GM23248 (cell line): ENCODE measurements at regions not wholly inside any gene's neighbourhood (a gene's known extent, or its start where the extent isn't known, plus 50 kb on each side); places are given as distances from the start of the nearest gene placed in this dataset.

Source experiments
- DNase-seq: peaks from one replicate; pipeline ENCODE4 v3.0.0-alpha.2; 2015
- H2AFZ ChIP-seq: fragments of 200-600 bp; sonication (generic); 2 replicates; pipeline ENCODE4 v1.6.1; 2016; ENCODE audit warnings: antibody characterized with exemption
- H3F3A ChIP-seq: fragments of 200-600 bp; sonication (generic); 2 replicates; pipeline ENCODE4 v1.6.1; 2016; ENCODE audit warnings: mild to moderate bottlenecking, antibody characterized with exemption, mixed run types; ENCODE audit not compliant: insufficient read depth
- H3K27ac ChIP-seq: fragments of 200-600 bp; sonication (generic); 2 replicates; pipeline ENCODE4 v1.5.1; 2016; ENCODE audit warnings: mild to moderate bottlenecking
- H3K27me3 ChIP-seq: fragments of 200-600 bp; sonication (generic); replicated peaks from 2 replicates; pipeline ENCODE4 v1.6.1; 2016; ENCODE audit warnings: mild to moderate bottlenecking; ENCODE audit not compliant: insufficient read depth
- H3K36me3 ChIP-seq: fragments of 200-600 bp; sonication (generic); 2 replicates; pipeline ENCODE4 v1.6.1; 2016; ENCODE audit warnings: low read depth, mild to moderate bottlenecking
- H3K4me1 ChIP-seq: fragments of 200-600 bp; sonication (generic); 2 replicates; pipeline ENCODE4 v1.6.1; 2016; ENCODE audit warnings: mild to moderate bottlenecking; ENCODE audit not compliant: insufficient read depth
- H3K4me2 ChIP-seq: fragments of 200-600 bp; sonication (generic); one replicate; pipeline ENCODE4 v1.6.1; 2016; ENCODE audit warnings: mild to moderate bottlenecking; ENCODE audit not compliant: unreplicated experiment
- H3K4me3 ChIP-seq: fragments of 200-600 bp; sonication (generic); 2 replicates; pipeline ENCODE4 v1.5.1; 2016; ENCODE audit warnings: mild to moderate bottlenecking
- H3K79me2 ChIP-seq: fragments of 200-600 bp; sonication (generic); 2 replicates; pipeline ENCODE4 v1.6.1; 2016; ENCODE audit warnings: mild to moderate bottlenecking; ENCODE audit not compliant: insufficient read depth
- H3K9ac ChIP-seq: fragments of 200-600 bp; sonication (generic); 2 replicates; pipeline ENCODE4 v1.6.1; 2016; ENCODE audit warnings: mild to moderate bottlenecking
- H3K9me2 ChIP-seq: fragments of 200-600 bp; sonication (generic); 2 replicates; pipeline ENCODE4 v1.6.1; 2016; ENCODE audit warnings: mixed run types, mild to moderate bottlenecking, moderate library complexity; ENCODE audit not compliant: insufficient read depth
- H3K9me3 ChIP-seq: fragments of 200-600 bp; sonication (generic); one replicate; pipeline ENCODE4 v1.6.1; 2017; ENCODE audit warnings: low read depth
- H4K20me1 ChIP-seq: fragments of 200-600 bp; sonication (generic); 2 replicates; pipeline ENCODE4 v1.6.0; 2016; ENCODE audit not compliant: insufficient read depth
- EZH2 ChIP-seq: fragments of 200-600 bp; sonication (generic); IDR thresholded peaks from 2 replicates; pipeline ENCODE4 v1.6.1; 2018; ENCODE audit warnings: antibody characterized with exemption, mild to moderate bottlenecking; ENCODE audit not compliant: insufficient read depth, poor library complexity, severe bottlenecking
- EZH2phosphoT487 ChIP-seq: fragments of 200-600 bp; sonication (generic); IDR thresholded peaks from 2 replicates; pipeline ENCODE4 v1.6.1; 2018; ENCODE audit warnings: antibody characterized with exemption, moderate library complexity, mild to moderate bottlenecking, low read depth; ENCODE audit not compliant: insufficient read depth
- WGBS, 2 experiments: methylation state at CpG; one replicate each; pipeline ENCODE4 v1.1.6; 2015 to 2017; ENCODE audit warnings: low lambda C conversion rate in 2 of 2, low coverage in 1 of 2; ENCODE audit errors: missing lambda C conversion rate in 2 of 2; 5-methylcytosine and 5-hydroxymethylcytosine counted together
- in situ Hi-C: fragments of 300-500 bp; cut with MboI; formaldehyde crosslinking; loops from 2 replicates; pipeline ENCODE4 v1.15.0; 2020

DNA sequence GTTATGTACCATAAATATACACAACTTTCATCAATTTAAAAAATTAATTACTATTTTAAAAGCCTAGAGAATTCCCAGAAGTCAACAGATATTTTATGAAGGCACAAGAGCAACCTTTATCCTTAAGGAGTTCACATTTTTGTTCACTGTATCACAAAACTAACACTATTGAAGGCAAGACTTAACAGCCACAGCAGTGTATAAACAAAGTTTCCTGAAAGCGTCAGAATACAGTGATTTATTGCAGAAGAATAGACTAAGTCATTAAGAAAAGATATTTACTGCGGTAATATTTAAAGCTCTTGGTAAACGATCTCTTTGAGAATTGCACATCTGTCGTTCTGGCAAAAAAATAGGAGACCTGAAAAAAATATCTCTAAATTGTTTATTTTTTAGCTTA lies 419.3 kb upstream of the NBEA start:
- no peak overlapping the region for H3K9ac ChIP-seq
- no peak overlapping the region for H2AFZ ChIP-seq
- H4K20me1 ChIP-seq = no peaks in the 10 kb centered on the region
- H3K36me3 ChIP-seq = no peaks in the 10 kb centered on the region
- no peaks in the 10 kb centered on the region for H3F3A ChIP-seq
- no peaks in the 10 kb centered on the region for H3K9me3 ChIP-seq
- 48 to 54% methylated on average over 4 of the region's 4 CpGs for WGBS, 2 experiments
- H3K4me1 ChIP-seq = no peaks in the 10 kb centered on the region
- H3K4me3 ChIP-seq = no peak overlapping the region
- no peaks in the 10 kb centered on the region for H3K9me2 ChIP-seq
- no peak overlapping the region for H3K4me2 ChIP-seq
- no peak overlapping the region for H3K27ac ChIP-seq
- DNase-seq = no peak
- in situ Hi-C loops = no loop called here
- TF ChIP-seq EZH2 (no peak), EZH2phosphoT487 (no peak)
- no peaks in the 10 kb centered on the region; the same call in 1 of the 2 replicates for H3K27me3 ChIP-seq
- H3K79me2 ChIP-seq = no peaks in the 10 kb centered on the region

GRCh38 chr13:34523406-34523805 lies 418.7 kb upstream of the NBEA start:
- Histone ChIP-seq H3K27me3 (no peaks in the 10 kb centered on the region; the same call in 1 of the 2 replicates), H3K27ac (no peak overlapping the region), H3F3A (no peaks in the 10 kb centered on the region), H3K9me3 (no peaks in the 10 kb centered on the region), H4K20me1 (no peaks in the 10 kb centered on the region), H3K79me2 (no peaks in the 10 kb centered on the region), H2AFZ (no peak overlapping the region), H3K9ac (no peak overlapping the region), H3K4me1 (no peaks in the 10 kb centered on the region), H3K4me3 (no peak overlapping the region), H3K36me3 (no peaks in the 10 kb centered on the region), H3K9me2 (no peaks in the 10 kb centered on the region), H3K4me2 (no peak overlapping the region)
- no peak for TF ChIP-seq EZH2phosphoT487
- no peak for TF ChIP-seq EZH2
- DNase-seq = no peak
- 3 to 5% methylated on average over 3 of the region's 3 CpGs for WGBS, 2 experiments
- in situ Hi-C loops = no loop called here

DNA sequence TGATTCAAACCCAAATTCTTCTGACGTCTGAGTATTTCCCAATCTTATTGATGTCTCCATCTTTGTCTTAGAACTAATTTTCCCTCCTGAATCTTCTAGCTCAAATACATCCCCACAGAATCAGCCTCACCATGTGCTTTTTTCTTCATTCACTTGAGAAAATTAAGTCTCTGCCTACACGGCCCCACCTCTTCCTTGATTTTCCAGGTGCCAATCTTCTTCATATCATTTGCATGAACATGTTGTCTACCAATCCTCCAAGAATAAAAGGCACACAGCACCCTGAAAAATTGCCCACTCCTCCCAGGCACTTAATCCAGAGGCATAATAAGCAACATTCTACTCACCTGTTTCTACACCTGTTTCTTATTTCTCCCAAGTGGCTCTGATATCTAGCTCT lies 408.1 kb upstream of the NBEA start:
- Histone ChIP-seq H3K9ac (no peak overlapping the region), H3K4me2 (no peak overlapping the region), H3K9me3 (no peaks in the 10 kb centered on the region), H3K4me1 (no peaks in the 10 kb centered on the region), H3K36me3 (no peaks in the 10 kb centered on the region), H3K9me2 (no peaks in the 10 kb centered on the region), H4K20me1 (no peaks in the 10 kb centered on the region), H2AFZ (no peak overlapping the region), H3K79me2 (no peaks in the 10 kb centered on the region), H3F3A (no peaks in the 10 kb centered on the region), H3K4me3 (no peak overlapping the region), H3K27me3 (no peaks in the 10 kb centered on the region), H3K27ac (no peak overlapping the region)
- no peak for DNase-seq
- TF ChIP-seq EZH2phosphoT487 = no peak
- TF ChIP-seq EZH2 = no peak
- in situ Hi-C loops = no loop called here
- 43 to 52% methylated on average over 2 of the region's 2 CpGs for WGBS, 2 experiments

DNA sequence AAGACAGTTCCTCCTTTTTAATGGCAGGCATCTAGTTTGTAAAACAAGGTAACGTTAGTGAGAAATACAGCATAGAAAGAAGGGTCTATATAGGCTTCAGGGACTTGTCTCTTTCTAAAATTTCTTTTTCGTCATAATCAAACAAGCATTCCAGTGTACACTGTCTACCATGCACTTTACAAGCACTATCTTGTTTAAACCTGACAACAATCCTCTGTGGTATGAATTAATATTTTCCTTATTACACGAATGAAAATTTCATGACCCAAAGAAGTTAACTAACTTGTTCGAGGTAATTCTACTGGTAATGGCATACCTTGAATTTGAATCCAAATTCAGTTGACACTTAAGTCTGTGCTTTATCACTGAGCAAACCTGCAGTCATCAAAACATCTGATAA lies 399.7 kb upstream of the NBEA start:
- H3K27me3 ChIP-seq = no peaks in the 10 kb centered on the region
- no peak for DNase-seq
- TF ChIP-seq EZH2 = no peak
- TF ChIP-seq EZH2phosphoT487 = no peak
- H3K79me2 ChIP-seq = no peaks in the 10 kb centered on the region
- no peaks in the 10 kb centered on the region for H4K20me1 ChIP-seq
- no peaks in the 10 kb centered on the region for H3K9me2 ChIP-seq
- in situ Hi-C loops = no loop called here
- H3K9ac ChIP-seq = no peak overlapping the region
- WGBS, 2 experiments = 79 to 81% methylated on average over 4 of the region's 4 CpGs
- H3K4me1 ChIP-seq = no peaks in the 10 kb centered on the region
- no peak overlapping the region for H2AFZ ChIP-seq
- no peak overlapping the region for H3K27ac ChIP-seq
- no peak overlapping the region for H3K4me2 ChIP-seq
- no peaks in the 10 kb centered on the region for H3F3A ChIP-seq
- no peaks in the 10 kb centered on the region for H3K9me3 ChIP-seq
- H3K4me3 ChIP-seq = no peak overlapping the region
- H3K36me3 ChIP-seq = no peaks in the 10 kb centered on the region

DNA sequence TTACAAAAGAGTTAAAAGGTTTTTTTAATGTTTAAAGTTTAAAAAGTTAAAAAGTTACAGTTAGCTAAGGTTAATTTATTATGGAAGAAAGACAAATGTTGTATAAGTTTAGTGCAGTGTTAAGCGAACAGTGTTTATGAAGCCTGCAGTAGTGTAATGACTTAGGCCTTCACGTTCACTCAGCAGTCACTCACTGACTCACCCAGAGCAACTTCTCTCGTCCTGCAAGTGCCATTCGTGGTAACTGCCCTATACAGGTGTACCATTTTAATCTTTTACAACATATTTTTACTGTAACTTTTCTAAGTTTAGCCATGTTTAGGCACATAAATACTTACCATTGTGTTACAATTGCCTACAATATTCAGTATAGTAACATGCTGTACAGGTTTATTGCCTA lies 398.2 kb upstream of the NBEA start:
- TF ChIP-seq EZH2 = no peak
- no peak for TF ChIP-seq EZH2phosphoT487
- H3K9ac ChIP-seq = no peak overlapping the region
- H3K4me2 ChIP-seq = no peak overlapping the region
- 53 to 61% methylated on average over 4 of the region's 4 CpGs for WGBS, 2 experiments
- H3K4me3 ChIP-seq = no peak overlapping the region
- no peak overlapping the region for H2AFZ ChIP-seq
- no peaks in the 10 kb centered on the region for H3K9me2 ChIP-seq
- no peak overlapping the region for H3K27ac ChIP-seq
- no peaks in the 10 kb centered on the region for H3K4me1 ChIP-seq
- H3K79me2 ChIP-seq = no peaks in the 10 kb centered on the region
- H3K9me3 ChIP-seq = no peaks in the 10 kb centered on the region
- H3F3A ChIP-seq = no peaks in the 10 kb centered on the region
- no peaks in the 10 kb centered on the region for H3K27me3 ChIP-seq
- no peaks in the 10 kb centered on the region for H4K20me1 ChIP-seq
- in situ Hi-C loops = no loop called here
- H3K36me3 ChIP-seq = no peaks in the 10 kb centered on the region
- no peak for DNase-seq
